GM18519 (cell line): ENCODE measurements at regions not wholly inside any gene's neighbourhood (a gene's known extent, or its start where the extent isn't known, plus 50 kb on each side); places are given as distances from the start of the nearest gene placed in this dataset.

Experiments
- ATAC-seq: cut with Tn5 transposase; IDR thresholded peaks from one replicate; pipeline ENCODE4 v1.9.1; 2021; ENCODE audit warnings: mild to moderate bottlenecking, moderate library complexity; ENCODE audit not compliant: unreplicated experiment, low FRiP score

DNA sequence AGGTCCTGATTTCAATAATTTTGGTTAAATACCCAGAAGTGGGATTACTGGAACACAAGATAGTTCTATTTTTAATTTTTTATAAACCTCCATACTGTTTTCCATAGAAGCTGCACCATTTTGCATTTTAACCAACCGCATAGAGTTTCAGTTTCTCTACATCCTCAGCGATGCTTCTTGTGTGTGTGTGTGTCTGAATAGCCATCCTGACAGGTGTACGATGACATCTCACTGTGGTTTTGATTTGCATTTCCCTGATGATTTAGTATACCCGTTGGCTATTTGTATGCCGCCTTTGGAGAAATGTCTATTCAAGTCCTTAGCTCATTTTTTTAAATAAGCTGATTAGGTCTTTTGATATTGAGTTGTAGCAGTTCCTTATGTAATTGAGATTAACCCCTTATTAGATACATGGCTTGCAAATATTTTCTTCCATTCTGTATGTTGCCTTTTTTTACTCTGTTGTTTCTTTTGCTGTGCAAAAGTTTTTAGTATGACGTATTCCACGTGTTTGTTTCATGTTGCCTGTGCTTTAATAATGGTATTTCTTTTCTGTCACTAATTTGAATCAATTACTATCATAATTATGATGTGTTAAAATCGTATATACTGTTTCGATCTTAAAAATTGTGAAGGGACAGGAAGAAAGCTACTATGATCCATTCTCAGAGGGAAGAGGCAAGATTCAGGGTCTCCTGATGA, 227.2 kb upstream of the MON1B start:
- ATAC-seq: peak; percentile 78

DNA sequence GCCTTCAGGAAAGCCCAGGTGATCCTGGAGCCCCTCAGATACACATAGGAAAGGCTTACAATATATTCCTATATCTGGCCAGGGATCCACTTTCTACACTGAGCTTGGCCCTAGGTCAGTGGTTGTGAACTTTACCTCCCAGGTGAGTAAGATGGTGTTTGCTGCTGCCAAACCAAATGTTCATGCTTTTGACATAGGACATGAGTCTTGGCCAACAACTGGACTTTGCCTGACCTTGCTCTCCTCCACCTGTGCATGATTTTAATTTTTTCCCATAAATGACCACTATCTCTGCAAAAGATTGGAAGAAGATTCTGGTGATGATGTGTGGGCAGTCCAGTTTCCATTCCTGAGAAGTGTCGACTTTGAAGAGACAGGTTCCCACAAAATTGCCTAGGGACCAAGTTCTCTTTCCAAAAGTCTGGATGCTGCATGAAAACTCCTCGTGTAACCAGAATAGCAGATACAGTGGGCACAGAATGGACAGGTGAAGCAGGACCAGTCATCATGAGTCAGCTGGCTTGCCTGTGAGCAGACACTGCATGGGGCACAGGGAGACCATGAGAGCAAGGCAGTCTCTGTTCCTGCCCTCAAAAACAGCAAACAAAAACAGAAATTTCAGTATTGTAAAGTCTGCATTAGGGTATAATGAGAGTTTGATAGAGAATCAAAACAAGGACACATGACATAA, 226.4 kb upstream of the MON1B start:
- ATAC-seq: no peak

DNA sequence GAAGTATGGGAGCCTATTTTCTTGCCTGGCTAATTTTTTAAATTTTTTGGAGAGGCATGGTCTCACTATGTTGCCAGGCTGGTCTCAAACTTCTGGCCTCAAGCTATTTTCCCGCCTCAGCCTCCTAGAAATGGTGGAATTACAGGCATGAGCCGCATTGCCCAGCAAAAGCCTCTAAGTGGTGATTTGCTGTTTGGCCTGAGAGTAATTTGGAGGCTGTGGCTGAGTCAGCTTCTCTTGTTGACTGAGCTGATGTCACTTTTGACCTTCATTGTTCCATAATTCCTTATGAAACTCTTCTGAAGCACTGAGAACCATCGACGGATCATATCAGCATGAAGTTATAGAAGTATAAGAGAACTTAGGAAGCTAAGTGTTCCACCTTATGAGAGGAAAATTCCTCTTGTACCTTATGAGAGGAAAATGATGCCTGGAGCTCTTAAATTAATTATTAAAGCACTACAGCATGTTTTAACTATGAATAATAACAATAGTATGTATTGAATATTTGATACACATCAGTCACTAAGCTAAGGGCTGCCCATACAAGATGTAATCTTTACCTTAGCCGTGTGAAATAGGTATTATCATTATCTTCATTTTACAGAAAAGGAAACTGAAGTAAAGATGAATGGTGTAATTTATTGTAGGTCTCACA, 220.8 kb upstream of the MON1B start:
- no peak for ATAC-seq

DNA sequence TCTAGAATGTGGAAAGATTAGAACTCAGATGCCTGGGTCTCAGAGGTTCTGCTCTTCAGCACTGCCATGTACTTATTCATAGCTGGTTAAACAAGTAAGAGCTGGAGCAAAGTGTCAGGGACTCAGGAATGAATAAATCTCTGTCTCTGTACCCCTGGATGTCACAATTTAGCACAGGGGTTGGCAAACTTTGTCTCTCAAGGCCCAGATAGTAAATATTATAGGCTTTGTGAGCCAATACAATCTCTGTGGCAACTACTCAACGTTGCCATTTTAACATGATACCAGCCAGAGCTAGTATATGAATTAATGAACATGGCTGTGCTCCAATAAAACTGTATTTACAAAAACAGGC, 220.3 kb upstream of the MON1B start:
- ATAC-seq: no peak

DNA sequence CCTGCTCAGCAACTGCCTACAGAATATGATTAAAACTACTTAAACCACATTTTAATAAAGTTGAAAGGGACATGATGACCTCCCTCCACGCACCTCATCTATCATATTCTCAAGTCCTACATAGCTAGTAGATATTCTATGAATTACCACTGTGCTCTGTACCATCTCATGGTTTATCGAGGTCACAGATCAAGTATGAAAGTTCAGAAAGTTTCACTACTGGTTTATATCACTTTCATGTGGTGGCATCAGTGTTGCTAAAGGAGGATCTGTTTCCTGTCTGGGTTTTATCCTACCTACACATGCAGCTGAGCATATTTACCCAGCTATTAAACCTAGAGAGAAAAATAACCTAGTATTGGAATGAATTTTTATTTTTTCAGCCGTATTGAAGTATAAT, 214.9 kb upstream of the MON1B start:
- ATAC-seq: peak; percentile 94

DNA sequence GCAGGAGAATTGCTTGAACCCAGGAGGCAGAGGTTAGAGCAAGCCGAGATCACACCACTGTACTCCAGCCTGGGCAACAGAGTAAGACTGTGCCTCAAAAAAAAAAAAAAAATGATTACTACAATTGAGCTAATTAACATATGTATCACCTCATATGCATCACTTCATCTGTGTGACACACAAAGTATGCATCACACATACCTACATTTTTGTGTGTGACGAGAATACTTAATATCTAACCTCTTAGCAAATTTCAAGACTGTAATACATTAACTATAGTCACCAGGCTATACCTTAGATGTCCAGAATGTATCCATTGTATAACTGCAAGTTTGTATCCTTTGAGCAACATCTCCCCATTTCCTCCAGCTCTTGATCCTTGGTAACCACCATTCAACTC, 214.2 kb upstream of the MON1B start:
- ATAC-seq: no peak

DNA sequence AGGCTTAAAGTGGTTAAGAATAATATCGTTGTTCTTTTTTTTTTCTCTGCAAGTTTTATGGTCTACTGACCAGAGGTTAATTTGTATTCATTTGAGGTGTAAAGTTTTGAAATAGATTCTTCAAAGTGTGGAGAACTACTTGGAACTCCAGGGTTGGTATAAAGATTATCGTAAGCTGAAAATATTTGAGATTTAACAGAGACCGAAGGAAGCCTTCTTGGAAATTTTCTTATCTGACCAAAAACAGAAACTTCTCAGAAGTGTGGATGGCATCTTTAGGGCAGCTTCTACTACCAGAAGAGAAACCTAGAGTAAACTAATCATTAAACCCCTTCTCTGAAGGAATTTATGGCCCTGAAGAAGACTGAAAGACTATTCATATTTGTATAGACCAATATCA, 206.8 kb upstream of the MON1B start:
- ATAC-seq: no peak

DNA sequence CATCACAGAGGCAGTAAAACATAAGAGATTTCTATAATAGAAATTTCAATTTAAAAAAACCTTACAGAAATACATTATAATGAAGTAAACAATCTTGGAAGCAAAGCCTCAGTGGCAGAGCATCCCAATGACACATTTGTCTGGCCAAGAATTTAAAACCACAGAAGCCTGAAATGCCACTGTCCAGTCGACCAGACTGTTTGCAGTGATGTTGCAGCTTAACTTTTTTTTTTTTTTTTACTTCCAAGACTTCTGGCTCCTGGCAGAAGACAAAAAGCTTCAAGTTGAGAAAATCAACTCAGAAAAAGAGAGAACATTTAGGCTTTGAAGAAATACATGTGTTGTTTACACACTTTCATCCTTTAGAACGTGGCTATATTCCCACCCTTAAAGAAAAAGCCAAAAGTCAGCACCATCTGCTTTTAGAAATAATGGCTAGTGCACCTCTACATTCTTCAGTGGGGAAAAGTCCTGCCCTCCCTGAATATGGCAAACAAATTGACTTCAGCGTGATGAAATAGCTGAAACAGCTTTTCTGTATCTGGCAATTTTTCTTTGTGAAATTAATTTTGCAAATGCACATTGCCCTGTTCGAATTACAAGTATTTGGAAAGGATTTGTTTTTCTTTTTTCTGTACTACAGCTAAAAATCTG, 205.5 kb upstream of the MON1B start:
- ATAC-seq: no peak

DNA sequence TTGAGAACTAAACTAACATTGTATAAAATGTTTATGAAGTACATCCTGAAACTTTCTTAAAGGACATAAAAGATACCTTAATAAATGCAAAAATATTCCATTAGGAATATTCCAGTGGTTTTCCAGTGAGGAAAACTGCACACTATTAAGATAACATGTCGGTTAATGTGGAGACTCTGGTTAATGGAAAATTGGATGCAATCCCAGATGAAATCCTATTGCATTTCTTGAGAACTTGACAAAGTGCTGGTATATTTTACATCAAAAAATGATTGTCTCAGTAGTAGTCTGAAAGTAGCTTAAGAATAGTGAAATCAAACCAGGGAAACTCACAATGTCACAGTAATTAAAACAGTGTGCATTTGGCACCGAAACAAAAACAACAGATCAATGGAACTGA, 202.5 kb upstream of the MON1B start:
- ATAC-seq: no peak

DNA sequence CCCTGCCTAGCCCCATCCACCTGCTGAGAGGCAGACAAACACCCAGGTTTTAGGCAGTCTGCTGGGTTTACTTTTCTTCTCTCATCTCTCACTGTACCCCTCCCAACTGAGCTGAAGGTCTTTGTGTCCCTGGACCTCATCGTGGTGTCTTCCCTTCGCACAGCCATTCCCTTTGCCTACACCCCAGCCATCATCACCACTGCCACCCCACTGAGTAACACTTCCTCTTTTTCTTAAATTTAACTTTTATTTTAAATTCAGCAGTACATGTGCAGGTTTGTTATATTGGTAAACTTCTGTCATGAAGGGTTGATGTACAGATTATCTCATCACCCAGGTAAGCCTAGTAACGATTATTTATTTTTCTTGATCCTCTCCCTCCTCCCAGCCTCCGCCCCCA, 188.3 kb upstream of the MON1B start:
- ATAC-seq: no peak

DNA sequence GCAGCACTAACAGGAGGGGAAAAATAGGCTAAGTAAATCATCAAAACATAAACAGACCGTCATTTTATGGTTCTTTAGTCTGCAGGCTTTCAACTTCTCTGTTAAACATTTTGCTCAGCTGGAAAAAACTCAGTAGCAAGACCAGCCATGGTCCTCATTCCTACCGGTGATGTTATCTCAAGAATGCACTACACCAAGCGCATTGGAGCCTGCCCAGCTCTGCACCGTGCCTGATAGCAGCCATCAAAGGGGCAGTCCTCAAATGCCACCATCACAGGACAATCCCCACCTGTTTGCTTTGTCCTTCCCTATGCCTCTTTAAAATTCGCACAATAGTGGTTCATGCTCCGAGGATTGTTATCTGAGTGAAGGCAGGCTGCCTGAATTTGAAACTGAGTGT, 181.5 kb upstream of the MON1B start:
- ATAC-seq: no peak

DNA sequence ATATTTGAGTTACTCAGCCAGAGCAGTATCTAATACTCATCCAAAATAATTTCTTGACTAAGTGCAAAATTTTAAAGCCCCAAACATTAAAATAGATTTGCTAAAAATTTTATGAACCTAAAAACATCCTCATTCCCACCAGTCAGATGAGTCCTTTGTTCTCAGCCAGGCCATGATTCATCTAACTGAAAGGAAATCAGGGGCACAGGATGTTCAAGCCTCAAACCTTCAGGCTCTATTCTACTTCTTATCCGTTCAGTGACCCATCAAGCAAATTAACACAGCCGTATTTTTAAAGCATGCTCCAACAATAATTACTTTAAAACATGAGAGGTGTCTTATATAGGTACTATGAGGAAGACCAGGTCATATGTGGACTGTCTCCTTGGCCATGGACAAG, 176.5 kb upstream of the MON1B start:
- no peak for ATAC-seq

DNA sequence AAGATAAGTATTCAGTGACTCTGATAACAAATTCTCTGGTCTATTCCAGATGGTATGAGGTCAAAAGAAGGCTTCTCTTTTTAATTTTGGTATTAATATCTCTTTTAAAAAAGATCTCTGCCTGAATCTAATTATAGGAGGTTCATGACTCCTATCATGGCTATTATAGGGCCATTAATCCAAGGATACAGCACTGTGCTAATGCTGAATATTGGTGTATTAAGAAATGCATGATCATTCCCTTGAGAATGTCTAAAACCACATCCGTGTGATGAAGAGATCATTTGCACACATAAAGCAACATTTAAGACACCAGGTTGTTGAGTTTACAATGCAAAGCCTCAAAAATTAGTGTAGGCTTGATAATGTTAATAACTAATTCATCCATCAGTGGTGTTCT, 160.4 kb upstream of the MON1B start:
- ATAC-seq: no peak

DNA sequence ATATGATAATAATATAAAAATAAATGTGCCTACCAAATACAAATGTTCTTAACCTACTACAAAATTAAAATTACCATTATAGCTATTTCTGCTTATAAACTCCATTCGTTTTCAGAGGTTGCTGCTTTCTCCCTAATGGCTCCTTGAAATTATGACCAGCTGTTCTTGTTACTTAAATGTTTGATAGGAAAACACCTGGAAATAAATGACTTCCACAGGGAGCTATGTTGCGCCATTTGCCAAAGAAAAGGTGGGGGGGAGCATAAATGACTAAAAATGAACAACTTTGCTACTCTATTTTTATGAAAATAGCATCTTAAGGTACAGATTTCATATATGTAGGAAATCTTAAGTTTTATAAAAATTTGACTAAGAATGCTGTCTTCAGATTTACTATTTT, 157.5 kb upstream of the MON1B start:
- no peak for ATAC-seq

DNA sequence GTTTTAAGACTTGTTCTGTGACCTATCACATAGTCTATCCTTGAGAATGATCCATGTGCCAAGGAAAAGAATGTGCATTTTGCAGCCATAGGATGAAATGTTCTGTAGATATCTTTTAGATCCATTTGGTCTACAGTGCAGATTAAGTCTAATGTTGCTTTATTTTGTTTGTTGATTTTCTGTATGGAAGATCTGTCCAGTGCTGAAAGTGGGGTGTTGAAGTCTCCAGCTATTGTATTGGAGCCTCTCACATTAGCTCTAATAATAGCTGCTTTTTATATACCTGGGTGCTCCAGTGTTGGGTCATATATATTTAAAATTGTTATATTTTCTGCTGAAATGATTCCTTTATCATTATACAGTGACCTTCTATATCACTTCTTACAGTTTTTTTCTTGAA, 155.6 kb upstream of the MON1B start:
- no peak for ATAC-seq

DNA sequence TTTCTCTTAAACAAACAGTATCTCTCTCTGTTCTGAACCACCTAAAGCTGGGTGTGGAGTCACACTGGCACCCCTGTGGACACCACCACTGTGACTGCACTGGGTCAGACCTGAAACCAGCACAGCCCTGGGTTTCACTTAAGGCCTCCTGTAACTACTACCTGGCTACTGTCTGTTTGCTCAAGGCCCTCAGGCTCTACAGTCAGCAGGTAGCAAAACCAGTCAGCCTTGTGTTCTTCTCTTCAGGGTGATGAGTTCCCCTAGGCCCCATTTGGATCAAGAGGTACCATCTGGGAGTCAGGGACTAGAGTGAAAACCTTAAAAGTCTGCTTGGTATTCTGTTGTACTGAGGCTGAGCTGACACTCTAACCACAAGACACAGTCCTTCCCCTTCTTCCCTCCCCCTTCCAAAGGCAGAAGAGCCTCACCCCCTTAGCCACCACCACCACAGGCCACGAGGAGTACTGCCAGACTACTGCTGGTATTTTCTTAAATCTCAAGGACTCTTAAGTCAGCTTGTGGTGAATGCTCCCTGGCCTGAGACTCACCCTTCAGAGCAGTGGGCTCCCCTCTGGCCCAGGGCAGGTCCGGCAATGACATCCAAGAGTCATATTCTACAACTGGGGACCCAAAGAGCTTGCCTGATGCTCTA, 153.2 kb upstream of the MON1B start:
- no peak for ATAC-seq

DNA sequence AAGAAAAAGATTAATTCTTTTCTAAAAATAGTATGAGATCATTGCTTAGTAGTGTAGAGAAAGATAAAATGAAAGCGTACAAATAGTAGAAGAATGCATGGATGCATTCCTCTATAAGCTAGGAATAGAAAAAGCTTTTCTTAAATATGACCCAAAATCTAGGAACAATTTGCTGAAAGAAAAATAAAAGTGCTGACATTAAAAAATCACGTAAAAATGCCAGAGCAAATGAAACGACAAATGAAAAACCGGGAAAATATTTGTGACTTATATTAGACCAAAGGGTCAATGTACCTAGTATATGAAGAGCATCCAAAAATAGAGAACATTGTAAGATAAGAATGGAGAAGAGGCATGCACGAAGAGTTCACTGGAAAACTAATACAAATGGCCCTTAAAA, 149.5 kb upstream of the MON1B start:
- no peak for ATAC-seq

DNA sequence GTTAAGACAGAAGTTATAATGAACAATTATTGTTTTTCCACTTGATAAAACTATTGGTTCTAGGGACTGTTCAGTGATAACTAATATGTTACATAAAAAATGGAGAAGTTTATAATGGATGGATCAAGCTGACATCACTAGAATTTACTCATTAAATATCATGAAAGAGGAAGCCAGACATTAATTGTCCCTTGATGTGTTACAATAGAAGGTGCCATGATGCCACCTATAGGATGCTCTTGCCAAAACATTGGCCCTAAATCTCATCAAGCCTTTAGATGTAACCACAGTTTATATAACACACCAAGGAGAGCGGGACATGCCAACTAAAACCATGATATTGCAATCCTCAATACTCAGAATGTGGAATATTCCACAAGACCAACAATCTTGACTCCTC, 147.9 kb upstream of the MON1B start:
- ATAC-seq: no peak

DNA sequence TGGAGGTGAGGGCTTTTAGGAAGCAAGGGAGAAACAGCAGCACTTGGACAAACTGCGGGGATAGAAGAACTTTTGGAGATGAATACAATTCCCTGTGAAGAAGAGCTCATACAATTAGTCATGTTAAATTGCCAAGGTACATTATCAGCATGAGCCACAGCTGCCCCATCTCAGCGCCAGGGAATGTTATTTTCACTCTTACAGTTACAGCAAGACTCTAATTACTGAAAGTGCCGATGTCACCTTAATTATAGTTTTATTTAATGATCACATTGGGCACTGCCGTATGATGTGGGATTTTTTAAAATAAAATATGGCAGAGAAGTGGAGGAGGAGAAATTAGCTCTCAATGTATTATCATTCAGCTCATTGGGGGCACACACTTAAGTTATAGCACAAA, 144.8 kb upstream of the MON1B start:
- no peak for ATAC-seq

DNA sequence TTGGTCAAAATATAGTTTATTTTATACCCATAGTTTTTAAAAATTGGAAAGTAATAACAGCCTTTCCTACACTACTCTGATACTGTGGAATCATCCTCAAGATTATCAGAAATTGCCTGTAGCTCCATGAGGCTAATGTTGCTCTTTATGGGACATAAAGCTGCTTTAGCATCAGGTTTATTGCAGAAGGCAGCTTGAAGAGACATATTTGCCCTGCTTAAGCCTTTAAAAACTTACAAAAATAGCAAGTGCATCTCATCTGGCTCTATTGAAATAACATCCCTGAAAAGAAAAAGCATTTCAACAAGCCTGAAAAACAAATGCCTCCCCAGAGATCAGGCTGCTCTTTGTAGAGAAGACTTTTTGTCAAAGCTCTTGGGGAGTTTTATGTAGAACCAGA, 142.9 kb upstream of the MON1B start:
- ATAC-seq: no peak

DNA sequence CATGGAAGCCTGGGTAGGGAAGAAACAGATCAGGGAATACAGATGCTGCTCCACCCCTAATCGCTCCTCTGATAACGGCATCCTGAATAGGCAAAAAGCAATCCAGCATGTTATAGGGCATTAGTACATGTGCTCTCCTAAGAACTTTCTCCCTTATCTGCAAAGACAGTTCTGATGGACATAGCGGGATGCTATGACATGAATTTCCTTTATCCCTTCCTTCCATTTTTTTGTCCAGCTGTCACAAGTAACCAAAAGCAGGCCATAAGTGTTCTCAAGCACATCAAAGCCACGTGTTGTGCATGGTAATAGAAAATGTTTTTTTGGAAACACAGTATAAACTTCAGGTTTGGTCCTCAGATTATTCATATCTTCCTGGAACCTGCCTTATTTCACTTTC, 141.4 kb upstream of the MON1B start:
- no peak for ATAC-seq
